A673 (cell line): ENCODE measurements at regions not wholly inside any gene's neighbourhood (a gene's known extent, or its start where the extent isn't known, plus 50 kb on each side); places are given as distances from the start of the nearest gene placed in this dataset.

Experiments used
- BruUV-seq: library from RNA; stranded (reverse); fragments of 400-500 nt; replicated peaks from 2 replicates; lab custom pipeline; 2021; lab: Mats Ljungman, UMichigan
- CTCF ChIA-PET: fragments of 300-600 bp; sonication (Branson Sonifier 250); formaldehyde crosslinking; loops from one replicate; lab custom pipeline; 2022; ENCODE audit warnings: antibody characterized with exemption; lab: Charles Lee
- POLR2A ChIA-PET: fragments of 300-600 bp; sonication (Branson Sonifier 250); formaldehyde crosslinking; loops from one replicate; lab custom pipeline; 2022; ENCODE audit warnings: antibody characterized with exemption; ENCODE audit not compliant: low non-redundant PET; lab: Charles Lee
- DNase-seq: peaks from one replicate; pipeline ENCODE4 v3.0.0-alpha.2; 2015; ENCODE audit warnings: low spot score
- H3K27ac ChIP-seq: fragments of 200-600 bp; sonication (generic); 2 replicates; pipeline ENCODE4 v1.5.1; 2016; ENCODE audit warnings: mixed run types, low read depth, mild to moderate bottlenecking, mixed read lengths, antibody characterized with exemption, low read length; ENCODE audit not compliant: poor library complexity, severe bottlenecking
- H3K27me3 ChIP-seq: fragments of 200-600 bp; sonication (generic); replicated peaks from 2 replicates; pipeline ENCODE4 v1.6.1; 2017; ENCODE audit warnings: mixed run types, low read depth, mild to moderate bottlenecking, mixed read lengths, antibody characterized with exemption, low read length; ENCODE audit not compliant: insufficient read depth, poor library complexity
- H3K36me3 ChIP-seq: fragments of 200-600 bp; sonication (generic); 2 replicates; pipeline ENCODE4 v1.6.1; 2016; ENCODE audit warnings: mixed run types, mild to moderate bottlenecking, mixed read lengths, antibody characterized with exemption, low read length; ENCODE audit not compliant: insufficient read depth, poor library complexity, severe bottlenecking
- H3K4me1 ChIP-seq: fragments of 200-600 bp; sonication (generic); 2 replicates; pipeline ENCODE4 v1.6.1; 2017; ENCODE audit warnings: mixed run types, mild to moderate bottlenecking, mixed read lengths, antibody characterized with exemption, low read length; ENCODE audit not compliant: insufficient read depth, poor library complexity, severe bottlenecking
- H3K4me3 ChIP-seq: fragments of 200-600 bp; sonication (generic); 2 replicates; pipeline ENCODE4 v1.5.1; 2016; ENCODE audit warnings: low read depth, mixed run types, mild to moderate bottlenecking, mixed read lengths, low read length; ENCODE audit not compliant: poor library complexity, severe bottlenecking
- H3K9me3 ChIP-seq: fragments of 200-600 bp; sonication (generic); 2 replicates; pipeline ENCODE4 v1.6.1; 2016; ENCODE audit warnings: mixed run types, low read depth, mild to moderate bottlenecking, mixed read lengths, antibody characterized with exemption, low read length; ENCODE audit not compliant: poor library complexity, severe bottlenecking
- EZH2 ChIP-seq: fragments of 200-600 bp; sonication (generic); IDR thresholded peaks from 2 replicates; pipeline ENCODE4 v1.6.1; 2017; ENCODE audit warnings: borderline replicate concordance, low read depth, mild to moderate bottlenecking, mixed read lengths, antibody characterized with exemption, low read length; ENCODE audit not compliant: poor library complexity, severe bottlenecking
- intact Hi-C: fragments of 100-400 bp; cut with micrococcal nuclease; formaldehyde crosslinking; loops from one replicate; pipeline ENCODE4 v1.10.0; 2022; ENCODE audit not compliant: unreplicated experiment
- TF ChIP-seq, protein P1 (sequence below): fragments of 300-800, 200-600 bp; sonication (generic); conservative IDR thresholded peaks from 2 replicates; pipeline ENCODE4 v1.5.1; 2017; ENCODE audit warnings: low read depth, mild to moderate bottlenecking, antibody characterized with exemption, low read length, moderate library complexity, mixed read lengths

DNA sequence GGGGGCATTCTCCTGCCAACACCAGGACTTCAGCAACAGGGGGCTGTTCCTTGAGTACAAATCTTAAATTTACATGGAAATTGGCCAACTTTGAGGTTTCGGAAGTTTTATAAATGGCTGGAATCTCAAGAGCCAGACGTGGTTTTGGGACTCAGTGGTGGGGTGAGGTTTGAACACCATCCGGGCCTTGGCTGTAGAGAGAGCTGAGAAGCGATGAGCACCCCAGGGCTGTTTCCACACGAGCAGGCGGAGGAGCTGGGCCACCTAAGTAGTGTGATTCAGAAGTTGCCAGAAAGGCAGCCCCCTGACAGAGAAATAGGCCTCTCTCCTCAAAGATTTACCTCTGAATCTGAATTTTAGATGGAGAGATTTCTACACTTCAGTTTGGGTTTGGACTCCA is 89.0 kb downstream of the FGF9 start:
- H3K36me3 ChIP-seq, result no peaks in the 10 kb centered on the region
- CTCF ChIA-PET, result no interaction called here
- no TSS peak for BruUV-seq

DNA sequence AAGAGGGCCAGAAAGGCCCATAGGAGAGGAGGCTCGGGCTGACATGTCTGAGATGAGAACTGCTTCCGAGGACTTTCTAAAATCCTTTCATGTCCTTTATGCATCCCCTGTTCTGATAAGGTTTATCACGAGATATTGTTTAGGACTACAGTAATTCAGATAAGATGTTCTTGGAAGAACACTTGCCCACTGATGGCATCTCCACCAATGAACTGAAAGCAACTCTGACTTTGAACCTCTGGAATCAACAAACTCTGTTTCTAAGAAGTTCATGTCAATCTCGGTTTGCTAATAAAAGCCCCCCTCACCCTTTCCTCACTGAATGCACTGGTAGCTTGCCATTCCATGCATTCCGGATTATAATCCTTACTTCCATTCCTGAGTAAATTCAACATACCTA is 90.9 kb downstream of the FGF9 start:
- no peak overlapping the region for H3K27ac ChIP-seq
- ChIA-PET POLR2A (no interaction called here), CTCF (no interaction called here)
- H3K9me3 ChIP-seq, result no peaks in the 10 kb centered on the region
- TF ChIP-seq EZH2, result no peak
- TF ChIP-seq, protein P1, sequence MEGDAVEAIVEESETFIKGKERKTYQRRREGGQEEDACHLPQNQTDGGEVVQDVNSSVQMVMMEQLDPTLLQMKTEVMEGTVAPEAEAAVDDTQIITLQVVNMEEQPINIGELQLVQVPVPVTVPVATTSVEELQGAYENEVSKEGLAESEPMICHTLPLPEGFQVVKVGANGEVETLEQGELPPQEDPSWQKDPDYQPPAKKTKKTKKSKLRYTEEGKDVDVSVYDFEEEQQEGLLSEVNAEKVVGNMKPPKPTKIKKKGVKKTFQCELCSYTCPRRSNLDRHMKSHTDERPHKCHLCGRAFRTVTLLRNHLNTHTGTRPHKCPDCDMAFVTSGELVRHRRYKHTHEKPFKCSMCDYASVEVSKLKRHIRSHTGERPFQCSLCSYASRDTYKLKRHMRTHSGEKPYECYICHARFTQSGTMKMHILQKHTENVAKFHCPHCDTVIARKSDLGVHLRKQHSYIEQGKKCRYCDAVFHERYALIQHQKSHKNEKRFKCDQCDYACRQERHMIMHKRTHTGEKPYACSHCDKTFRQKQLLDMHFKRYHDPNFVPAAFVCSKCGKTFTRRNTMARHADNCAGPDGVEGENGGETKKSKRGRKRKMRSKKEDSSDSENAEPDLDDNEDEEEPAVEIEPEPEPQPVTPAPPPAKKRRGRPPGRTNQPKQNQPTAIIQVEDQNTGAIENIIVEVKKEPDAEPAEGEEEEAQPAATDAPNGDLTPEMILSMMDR, result no peak
- intact Hi-C loops, result no loop called here
- H3K4me1 ChIP-seq, result no peaks in the 10 kb centered on the region
- H3K27me3 ChIP-seq, result no peaks in the 10 kb centered on the region
- no TSS peak for BruUV-seq
- H3K4me3 ChIP-seq, result no peak overlapping the region
- no peak for DNase-seq
- H3K36me3 ChIP-seq, result no peaks in the 10 kb centered on the region

More for the DNA sequence above, 89.0 kb downstream of the FGF9 start:
- DNase-seq, result no peak
- no peaks in the 10 kb centered on the region for H3K9me3 ChIP-seq
- no peaks in the 10 kb centered on the region for H3K4me1 ChIP-seq
- TF ChIP-seq, protein P1, result no peak
- TF ChIP-seq EZH2, result no peak
- H3K27me3 ChIP-seq, result no peaks in the 10 kb centered on the region
- POLR2A ChIA-PET, result no interaction called here
- H3K27ac ChIP-seq, result no peak overlapping the region
- H3K4me3 ChIP-seq, result no peak overlapping the region
- intact Hi-C loops, result no loop called here

DNA sequence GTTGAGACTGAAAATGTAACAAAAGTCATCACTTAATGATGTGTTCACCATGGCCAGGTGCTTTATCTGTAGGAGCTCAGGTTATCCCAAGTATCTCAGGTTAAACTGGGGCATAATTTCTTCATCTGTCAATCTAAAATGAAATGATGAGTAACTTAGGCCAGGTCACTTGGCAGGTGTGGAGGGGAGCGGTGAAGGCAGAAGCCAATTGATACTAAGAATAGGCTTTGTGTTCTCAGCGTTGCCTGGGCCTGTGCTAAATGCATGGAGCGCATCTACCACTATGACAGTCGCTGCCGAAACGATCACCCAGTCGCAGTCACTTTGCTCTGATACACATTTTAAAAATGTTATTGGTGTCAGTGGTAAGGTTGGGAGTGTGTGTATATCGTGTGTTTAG is 91.6 kb downstream of the FGF9 start:
- no peaks in the 10 kb centered on the region for H3K4me1 ChIP-seq
- H3K27me3 ChIP-seq, result no peaks in the 10 kb centered on the region
- H3K9me3 ChIP-seq, result no peaks in the 10 kb centered on the region
- intact Hi-C loops, result no loop called here
- BruUV-seq, result no TSS peak
- no peaks in the 10 kb centered on the region for H3K36me3 ChIP-seq
- no peak for TF ChIP-seq EZH2
- TF ChIP-seq, protein P1, result no peak
- no peak overlapping the region for H3K4me3 ChIP-seq
- POLR2A ChIA-PET, result no interaction called here
- no peak for DNase-seq
- no peak overlapping the region for H3K27ac ChIP-seq
- CTCF ChIA-PET, result no interaction called here
